H1 (cell line): ENCODE measurements at regions not wholly inside any gene's neighbourhood (a gene's known extent, or its start where the extent isn't known, plus 50 kb on each side); places are given as distances from the start of the nearest gene placed in this dataset.

Source experiments
- CBX5 ChIP-seq: fragments of 300-800, 300-1000 bp; sonication (generic); IDR thresholded peaks from 2 replicates; pipeline ENCODE4 v1.7.1; 2016; ENCODE audit warnings: antibody characterized with exemption, low read length, low read depth
- GABPA ChIP-seq: IDR thresholded peaks from 2 replicates; pipeline ENCODE4 v1.6.1; 2011; ENCODE audit warnings: mild to moderate bottlenecking, low read length, moderate library complexity, borderline replicate concordance; ENCODE audit not compliant: insufficient read depth
- RAD21 ChIP-seq, 2 experiments: IDR thresholded peaks in 1 of 2; conservative IDR thresholded peaks in 1 of 2; 2 replicates each; pipeline ENCODE4 v1.6.1; 2011; ENCODE audit warnings: low read depth in 2 of 2, low read length in 2 of 2, improper control_type of control experiment in 1 of 2, inconsistent platforms in 1 of 2, mild to moderate bottlenecking in 1 of 2, moderate library complexity in 1 of 2
- TF ChIP-seq, protein P1 (sequence below): fragments of 300-600 bp; sonication (generic); IDR thresholded peaks from 2 replicates; pipeline ENCODE4 v1.7.1; 2012; ENCODE audit warnings: low read length, moderate library complexity, mild to moderate bottlenecking, inconsistent platforms; ENCODE audit not compliant: insufficient replicate concordance

DNA sequence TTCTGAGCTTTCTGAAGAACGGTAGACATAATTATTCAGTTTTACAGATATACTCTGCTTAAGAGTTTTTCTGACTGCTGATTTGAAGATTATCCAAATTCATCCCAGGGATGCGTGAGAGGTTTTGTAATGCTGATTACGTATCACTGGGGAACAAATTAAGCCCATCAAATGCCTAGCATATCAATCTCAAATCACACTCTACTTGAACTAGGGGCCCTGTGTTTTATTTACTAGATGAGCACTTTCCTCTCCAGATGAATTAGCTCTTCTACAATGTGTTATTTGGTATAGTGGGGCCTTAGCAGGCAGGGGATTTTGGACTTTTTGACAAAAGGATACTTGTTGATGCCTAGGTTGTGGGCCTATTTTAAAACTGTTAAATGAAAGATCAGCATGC lies 177.9 kb downstream of the JRKL start (continued):
- TF ChIP-seq, protein P1, sequence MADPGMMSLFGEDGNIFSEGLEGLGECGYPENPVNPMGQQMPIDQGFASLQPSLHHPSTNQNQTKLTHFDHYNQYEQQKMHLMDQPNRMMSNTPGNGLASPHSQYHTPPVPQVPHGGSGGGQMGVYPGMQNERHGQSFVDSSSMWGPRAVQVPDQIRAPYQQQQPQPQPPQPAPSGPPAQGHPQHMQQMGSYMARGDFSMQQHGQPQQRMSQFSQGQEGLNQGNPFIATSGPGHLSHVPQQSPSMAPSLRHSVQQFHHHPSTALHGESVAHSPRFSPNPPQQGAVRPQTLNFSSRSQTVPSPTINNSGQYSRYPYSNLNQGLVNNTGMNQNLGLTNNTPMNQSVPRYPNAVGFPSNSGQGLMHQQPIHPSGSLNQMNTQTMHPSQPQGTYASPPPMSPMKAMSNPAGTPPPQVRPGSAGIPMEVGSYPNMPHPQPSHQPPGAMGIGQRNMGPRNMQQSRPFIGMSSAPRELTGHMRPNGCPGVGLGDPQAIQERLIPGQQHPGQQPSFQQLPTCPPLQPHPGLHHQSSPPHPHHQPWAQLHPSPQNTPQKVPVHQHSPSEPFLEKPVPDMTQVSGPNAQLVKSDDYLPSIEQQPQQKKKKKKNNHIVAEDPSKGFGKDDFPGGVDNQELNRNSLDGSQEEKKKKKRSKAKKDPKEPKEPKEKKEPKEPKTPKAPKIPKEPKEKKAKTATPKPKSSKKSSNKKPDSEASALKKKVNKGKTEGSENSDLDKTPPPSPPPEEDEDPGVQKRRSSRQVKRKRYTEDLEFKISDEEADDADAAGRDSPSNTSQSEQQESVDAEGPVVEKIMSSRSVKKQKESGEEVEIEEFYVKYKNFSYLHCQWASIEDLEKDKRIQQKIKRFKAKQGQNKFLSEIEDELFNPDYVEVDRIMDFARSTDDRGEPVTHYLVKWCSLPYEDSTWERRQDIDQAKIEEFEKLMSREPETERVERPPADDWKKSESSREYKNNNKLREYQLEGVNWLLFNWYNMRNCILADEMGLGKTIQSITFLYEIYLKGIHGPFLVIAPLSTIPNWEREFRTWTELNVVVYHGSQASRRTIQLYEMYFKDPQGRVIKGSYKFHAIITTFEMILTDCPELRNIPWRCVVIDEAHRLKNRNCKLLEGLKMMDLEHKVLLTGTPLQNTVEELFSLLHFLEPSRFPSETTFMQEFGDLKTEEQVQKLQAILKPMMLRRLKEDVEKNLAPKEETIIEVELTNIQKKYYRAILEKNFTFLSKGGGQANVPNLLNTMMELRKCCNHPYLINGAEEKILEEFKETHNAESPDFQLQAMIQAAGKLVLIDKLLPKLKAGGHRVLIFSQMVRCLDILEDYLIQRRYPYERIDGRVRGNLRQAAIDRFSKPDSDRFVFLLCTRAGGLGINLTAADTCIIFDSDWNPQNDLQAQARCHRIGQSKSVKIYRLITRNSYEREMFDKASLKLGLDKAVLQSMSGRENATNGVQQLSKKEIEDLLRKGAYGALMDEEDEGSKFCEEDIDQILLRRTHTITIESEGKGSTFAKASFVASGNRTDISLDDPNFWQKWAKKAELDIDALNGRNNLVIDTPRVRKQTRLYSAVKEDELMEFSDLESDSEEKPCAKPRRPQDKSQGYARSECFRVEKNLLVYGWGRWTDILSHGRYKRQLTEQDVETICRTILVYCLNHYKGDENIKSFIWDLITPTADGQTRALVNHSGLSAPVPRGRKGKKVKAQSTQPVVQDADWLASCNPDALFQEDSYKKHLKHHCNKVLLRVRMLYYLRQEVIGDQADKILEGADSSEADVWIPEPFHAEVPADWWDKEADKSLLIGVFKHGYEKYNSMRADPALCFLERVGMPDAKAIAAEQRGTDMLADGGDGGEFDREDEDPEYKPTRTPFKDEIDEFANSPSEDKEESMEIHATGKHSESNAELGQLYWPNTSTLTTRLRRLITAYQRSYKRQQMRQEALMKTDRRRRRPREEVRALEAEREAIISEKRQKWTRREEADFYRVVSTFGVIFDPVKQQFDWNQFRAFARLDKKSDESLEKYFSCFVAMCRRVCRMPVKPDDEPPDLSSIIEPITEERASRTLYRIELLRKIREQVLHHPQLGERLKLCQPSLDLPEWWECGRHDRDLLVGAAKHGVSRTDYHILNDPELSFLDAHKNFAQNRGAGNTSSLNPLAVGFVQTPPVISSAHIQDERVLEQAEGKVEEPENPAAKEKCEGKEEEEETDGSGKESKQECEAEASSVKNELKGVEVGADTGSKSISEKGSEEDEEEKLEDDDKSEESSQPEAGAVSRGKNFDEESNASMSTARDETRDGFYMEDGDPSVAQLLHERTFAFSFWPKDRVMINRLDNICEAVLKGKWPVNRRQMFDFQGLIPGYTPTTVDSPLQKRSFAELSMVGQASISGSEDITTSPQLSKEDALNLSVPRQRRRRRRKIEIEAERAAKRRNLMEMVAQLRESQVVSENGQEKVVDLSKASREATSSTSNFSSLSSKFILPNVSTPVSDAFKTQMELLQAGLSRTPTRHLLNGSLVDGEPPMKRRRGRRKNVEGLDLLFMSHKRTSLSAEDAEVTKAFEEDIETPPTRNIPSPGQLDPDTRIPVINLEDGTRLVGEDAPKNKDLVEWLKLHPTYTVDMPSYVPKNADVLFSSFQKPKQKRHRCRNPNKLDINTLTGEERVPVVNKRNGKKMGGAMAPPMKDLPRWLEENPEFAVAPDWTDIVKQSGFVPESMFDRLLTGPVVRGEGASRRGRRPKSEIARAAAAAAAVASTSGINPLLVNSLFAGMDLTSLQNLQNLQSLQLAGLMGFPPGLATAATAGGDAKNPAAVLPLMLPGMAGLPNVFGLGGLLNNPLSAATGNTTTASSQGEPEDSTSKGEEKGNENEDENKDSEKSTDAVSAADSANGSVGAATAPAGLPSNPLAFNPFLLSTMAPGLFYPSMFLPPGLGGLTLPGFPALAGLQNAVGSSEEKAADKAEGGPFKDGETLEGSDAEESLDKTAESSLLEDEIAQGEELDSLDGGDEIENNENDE, result no peak
- TF ChIP-seq RAD21 (IDR thresholded peaks at IDR 0.05 in 1 of 2, conservative IDR thresholded peaks at IDR 0.05 in 1 of 2; ENCODE audit: low read depth in 2 of 2, low read length in 2 of 2) (no peak), GABPA (no peak), CBX5 (no peak)
